Kidney (tissue), 13 donors: ENCODE measurements at regions not wholly inside any gene's neighbourhood (a gene's known extent, or its start where the extent isn't known, plus 50 kb on each side); places are given as distances from the start of the nearest gene placed in this dataset.

Experiments used
- DNase-seq, 5 donors: peaks; one replicate each; pipeline ENCODE4 v3.0.0-alpha.2; 2013 to 2020
- FAIRE-seq: peaks from 2 replicates; lab custom pipeline; 2012; peaks lifted over from hg19 to GRCh38; lab: Jason Lieb, UNC
- H3K27ac ChIP-seq, 2 donors: one replicate each; pipeline ENCODE4 v1.7.0; 2013; ENCODE audit warnings: low read depth in 2 of 2, low read length in 2 of 2, inconsistent platforms in 1 of 2
- H3K27me3 ChIP-seq: one replicate; pipeline ENCODE4 v1.7.1; 2013; ENCODE audit warnings: low read length, inconsistent platforms; ENCODE audit not compliant: control insufficient read depth, insufficient read depth
- H3K36me3 ChIP-seq, 3 donors: one replicate each; pipeline versions ENCODE4 v1.7.0 to v1.7.1; 2013; ENCODE audit warnings: low read length in 3 of 3, control low read depth in 1 of 3, inconsistent platforms in 1 of 3; ENCODE audit not compliant: insufficient read depth in 3 of 3, control insufficient read depth in 2 of 3
- H3K4me1 ChIP-seq, 3 donors: one replicate each; pipeline versions ENCODE4 v1.7.0 to v1.7.1; 2013; ENCODE audit warnings: low read length in 3 of 3, inconsistent platforms in 1 of 3, low read depth in 1 of 3; ENCODE audit not compliant: control insufficient read depth in 2 of 3, insufficient read depth in 2 of 3
- H3K4me3 ChIP-seq, 3 donors: one replicate each; pipeline versions ENCODE4 v1.7.0 to v1.8.1; 2013; ENCODE audit warnings: low read length in 3 of 3, control low read depth in 1 of 3, inconsistent platforms in 1 of 3
- H3K9ac ChIP-seq, 3 donors: one replicate each; pipeline versions ENCODE4 v1.7.0 to v1.7.1; 2013; ENCODE audit warnings: low read length in 3 of 3, control low read depth in 1 of 3, inconsistent platforms in 1 of 3
- H3K9me3 ChIP-seq, 3 donors: one replicate each; pipeline versions ENCODE4 v1.7.0 to v1.7.1; 2013; ENCODE audit warnings: low read length in 3 of 3, control low read depth in 1 of 3, inconsistent platforms in 1 of 3; ENCODE audit not compliant: control insufficient read depth in 2 of 3, insufficient read depth in 1 of 3
- intact Hi-C: fragments of 100-400 bp; cut with DNase I; formaldehyde crosslinking; loops from one replicate; pipeline ENCODE4 v1.11.1; 2022
- TF ChIP-seq, protein P1 (sequence below): IDR thresholded peaks from 3 replicates; pipeline ENCODE4 v1.5.1; 2012; ENCODE audit warnings: mild to moderate bottlenecking, moderate library complexity, borderline replicate concordance; ENCODE audit not compliant: insufficient read depth; ENCODE audit errors: extremely low read depth
- donor health status: control.
- donor health status: control.
- donor health status: control.
- donor health status: control.
- donor health status: control.
- donor health status: DM: yes; HTN: yes; CAD: no.
- donor health status: Normal renal cell carcinoma (clear cell type).

DNA sequence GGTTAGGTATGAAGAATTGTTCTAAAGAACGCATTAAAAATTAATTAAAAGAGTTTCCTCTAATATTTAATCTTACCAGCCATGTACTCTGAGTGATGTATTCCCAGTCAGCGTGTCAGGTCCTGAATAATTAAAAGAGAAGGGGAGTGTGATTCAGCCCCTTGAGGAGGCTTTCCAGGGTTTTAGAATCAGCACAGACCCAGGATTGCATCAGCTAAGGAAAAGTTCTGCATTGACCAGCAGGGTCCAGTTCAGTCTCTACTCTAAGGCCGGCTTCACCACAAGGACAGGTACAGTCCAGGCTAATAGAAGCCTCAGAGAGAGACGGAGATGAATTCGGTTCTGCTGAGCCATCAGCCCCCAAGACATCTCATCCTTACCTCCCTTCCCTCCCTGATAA is 499.5 kb upstream of the PROK2 start:
- FAIRE-seq, result no peak

DNA sequence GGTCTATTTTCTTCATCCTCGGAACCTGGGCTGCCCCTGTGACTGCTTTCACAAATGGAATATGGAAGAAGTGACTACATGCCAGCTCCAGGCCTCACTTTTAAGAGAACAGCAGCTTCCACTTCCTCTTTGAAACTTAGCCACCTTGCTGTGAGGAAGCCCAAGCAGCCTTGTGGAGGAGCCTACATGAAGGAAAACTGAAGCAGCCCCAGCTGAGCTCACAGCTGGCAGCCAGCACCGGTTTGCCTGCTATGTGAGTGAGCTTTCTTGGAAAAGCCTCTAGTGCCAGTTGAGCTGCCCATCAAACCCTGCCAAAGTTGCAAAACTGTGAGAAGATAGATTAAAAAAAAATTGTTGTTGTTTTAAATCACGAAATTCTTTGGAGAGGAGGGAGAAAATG is 498.0 kb upstream of the PROK2 start:
- DNase-seq, result no peak
- no peaks in the 10 kb centered on the region for H3K4me1 ChIP-seq
- H3K36me3 ChIP-seq, result no peaks in the 10 kb centered on the region
- no peak overlapping the region for H3K27ac ChIP-seq
- intact Hi-C loops, result no loop called here
- no peak overlapping the region for H3K9ac ChIP-seq
- H3K4me3 ChIP-seq, result no peak overlapping the region
- TF ChIP-seq, protein P1, sequence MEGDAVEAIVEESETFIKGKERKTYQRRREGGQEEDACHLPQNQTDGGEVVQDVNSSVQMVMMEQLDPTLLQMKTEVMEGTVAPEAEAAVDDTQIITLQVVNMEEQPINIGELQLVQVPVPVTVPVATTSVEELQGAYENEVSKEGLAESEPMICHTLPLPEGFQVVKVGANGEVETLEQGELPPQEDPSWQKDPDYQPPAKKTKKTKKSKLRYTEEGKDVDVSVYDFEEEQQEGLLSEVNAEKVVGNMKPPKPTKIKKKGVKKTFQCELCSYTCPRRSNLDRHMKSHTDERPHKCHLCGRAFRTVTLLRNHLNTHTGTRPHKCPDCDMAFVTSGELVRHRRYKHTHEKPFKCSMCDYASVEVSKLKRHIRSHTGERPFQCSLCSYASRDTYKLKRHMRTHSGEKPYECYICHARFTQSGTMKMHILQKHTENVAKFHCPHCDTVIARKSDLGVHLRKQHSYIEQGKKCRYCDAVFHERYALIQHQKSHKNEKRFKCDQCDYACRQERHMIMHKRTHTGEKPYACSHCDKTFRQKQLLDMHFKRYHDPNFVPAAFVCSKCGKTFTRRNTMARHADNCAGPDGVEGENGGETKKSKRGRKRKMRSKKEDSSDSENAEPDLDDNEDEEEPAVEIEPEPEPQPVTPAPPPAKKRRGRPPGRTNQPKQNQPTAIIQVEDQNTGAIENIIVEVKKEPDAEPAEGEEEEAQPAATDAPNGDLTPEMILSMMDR, result no peak
- H3K9me3 ChIP-seq, result no peaks in the 10 kb centered on the region
- no peaks in the 10 kb centered on the region for H3K27me3 ChIP-seq
- no peak for FAIRE-seq

More for the DNA sequence above, 499.5 kb upstream of the PROK2 start:
- H3K27me3 ChIP-seq, result no peaks in the 10 kb centered on the region
- H3K4me1 ChIP-seq, result peaks cover 0 to 3% (median 0%) of the 10 kb centered on the region in 3 donors
- intact Hi-C loops, result no loop called here
- no peak for DNase-seq
- no peaks in the 10 kb centered on the region for H3K36me3 ChIP-seq
- no peak overlapping the region for H3K4me3 ChIP-seq
- no peak overlapping the region for H3K9ac ChIP-seq
- H3K9me3 ChIP-seq, result no peaks in the 10 kb centered on the region
- H3K27ac ChIP-seq, result no peak overlapping the region
- TF ChIP-seq, protein P1, result no peak

DNA sequence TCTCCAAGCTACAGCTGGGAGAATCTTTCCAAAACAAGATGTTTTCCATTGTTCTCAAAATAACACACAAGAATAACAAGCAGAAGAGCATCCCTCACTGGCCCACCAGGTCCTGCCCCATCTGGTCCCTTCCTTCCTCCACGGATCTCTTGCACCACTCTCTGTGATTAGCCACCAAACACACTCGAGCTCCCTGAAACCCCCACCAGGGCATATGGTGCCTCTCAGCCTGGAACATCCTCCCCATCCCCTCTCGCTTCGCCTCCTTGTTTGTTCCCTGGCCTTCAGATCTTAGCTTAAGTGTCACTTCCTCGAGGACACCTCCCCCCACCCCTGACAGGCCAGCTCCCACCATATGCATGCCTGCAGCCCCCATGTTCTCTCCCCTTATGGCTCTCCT is 496.6 kb upstream of the PROK2 start:
- H3K27ac ChIP-seq, result no peak overlapping the region
- DNase-seq (no peak), FAIRE-seq (no peak)
- H3K9me3 ChIP-seq, result no peaks in the 10 kb centered on the region
- H3K4me3 ChIP-seq, result no peak overlapping the region
- no peaks in the 10 kb centered on the region for H3K27me3 ChIP-seq
- intact Hi-C loops, result no loop called here
- no peaks in the 10 kb centered on the region for H3K36me3 ChIP-seq
- H3K9ac ChIP-seq, result no peak overlapping the region
- TF ChIP-seq, protein P1, result no peak
- no peaks in the 10 kb centered on the region for H3K4me1 ChIP-seq

DNA sequence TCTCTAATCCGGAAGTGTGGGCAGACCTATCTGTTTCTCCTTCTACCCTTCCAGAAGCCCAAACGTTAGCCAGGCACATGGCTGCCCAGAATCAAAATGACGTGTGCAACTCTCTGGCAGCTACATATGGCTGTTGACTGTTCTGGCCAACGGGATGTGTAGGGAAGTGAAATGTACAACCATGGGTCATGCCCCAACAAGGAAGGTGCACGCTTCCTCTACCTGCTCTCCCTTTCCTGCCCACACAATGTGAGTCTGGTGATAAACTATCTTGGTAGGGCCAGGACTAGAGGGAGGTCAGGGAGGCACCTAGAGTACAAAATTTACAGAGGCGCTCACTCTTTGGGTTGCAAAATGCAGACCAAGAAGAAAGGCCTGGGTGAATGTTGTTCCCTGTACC is 495.9 kb upstream of the PROK2 start:
- H3K27me3 ChIP-seq, result no peaks in the 10 kb centered on the region
- H3K9ac ChIP-seq, result no peak overlapping the region
- TF ChIP-seq, protein P1, result no peak
- intact Hi-C loops, result no loop called here
- no peaks in the 10 kb centered on the region for H3K9me3 ChIP-seq
- H3K4me1 ChIP-seq, result no peaks in the 10 kb centered on the region
- no peaks in the 10 kb centered on the region for H3K36me3 ChIP-seq
- no peak overlapping the region for H3K4me3 ChIP-seq
- H3K27ac ChIP-seq, result no peak overlapping the region
- no peak for FAIRE-seq
- DNase-seq, result no peak
